Right renal pelvis (tissue), 4 donors: ENCODE measurements at regions not wholly inside any gene's neighbourhood (a gene's known extent, or its start where the extent isn't known, plus 50 kb on each side); places are given as distances from the start of the nearest gene placed in this dataset.
"Not testable (repeated sequence)": the region's sequence is repeated elsewhere in the genome, so short reads cannot be mapped to it uniquely, and the experiment has no call there.

Experiments
- DNase-seq, 4 donors: peaks; one replicate each; pipeline ENCODE4 v3.0.0-alpha.2; 2013; ENCODE audit warnings: low read depth in 4 of 4, low spot score in 3 of 4, missing footprints in 1 of 4

- DNase-seq: peak; percentile 75 to 86 (median 83)
Observed at GRCh38 chr7:149714081-149714909, 59.1 kb downstream of the ZNF467 start.

DNA sequence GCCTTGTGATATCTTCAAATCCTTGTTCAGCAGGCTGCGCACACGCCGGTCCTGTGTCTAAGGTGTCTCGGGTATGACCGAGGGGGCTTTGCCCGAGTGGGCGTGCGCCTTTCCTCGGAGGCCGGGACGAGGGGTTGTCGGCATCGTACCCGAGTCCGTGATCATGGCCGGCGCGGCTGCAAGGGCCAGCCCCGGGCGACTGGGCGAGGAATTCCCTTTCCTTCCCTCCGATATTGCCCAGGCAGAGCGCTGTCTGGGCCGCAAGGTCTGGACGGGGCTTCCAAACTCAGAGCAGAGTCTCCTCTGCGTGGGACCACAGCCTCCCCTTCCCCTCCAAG lies 59.7 kb downstream of the ZNF467 start:
- DNase-seq: no peak

GRCh38 chr7:149713061-149713730 lies 60.2 kb downstream of the ZNF467 start:
- no peak for DNase-seq

- no peak for DNase-seq
Observed at GRCh38 chr7:149708026-149708425, 65.4 kb downstream of the ZNF467 start.

DNA sequence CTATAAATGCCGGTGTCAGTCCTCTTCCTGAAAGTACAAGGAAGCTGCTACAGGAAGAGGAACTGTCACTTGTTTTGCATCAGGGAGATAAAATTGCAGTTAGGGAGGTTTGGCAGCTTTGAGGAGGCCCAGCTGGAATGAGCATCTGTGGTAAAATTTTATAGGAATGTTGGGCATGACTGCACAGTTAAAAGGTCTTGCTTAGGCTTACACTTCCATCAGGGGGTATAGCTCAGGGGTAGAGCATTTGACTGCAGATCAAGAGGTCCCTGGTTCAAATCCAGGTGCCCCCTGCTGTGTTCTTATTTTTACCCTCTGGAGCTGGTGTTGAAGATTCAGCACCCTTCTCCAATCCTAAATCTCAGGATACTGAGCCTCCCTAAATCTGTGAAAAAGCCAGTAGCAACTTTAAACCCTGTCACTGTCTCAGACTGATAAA lies 65.9 kb downstream of the ZNF467 start:
- no peak for DNase-seq

GRCh38 chr7:149706398-149706797 lies 67.0 kb downstream of the ZNF467 start:
- no peak for DNase-seq

DNA sequence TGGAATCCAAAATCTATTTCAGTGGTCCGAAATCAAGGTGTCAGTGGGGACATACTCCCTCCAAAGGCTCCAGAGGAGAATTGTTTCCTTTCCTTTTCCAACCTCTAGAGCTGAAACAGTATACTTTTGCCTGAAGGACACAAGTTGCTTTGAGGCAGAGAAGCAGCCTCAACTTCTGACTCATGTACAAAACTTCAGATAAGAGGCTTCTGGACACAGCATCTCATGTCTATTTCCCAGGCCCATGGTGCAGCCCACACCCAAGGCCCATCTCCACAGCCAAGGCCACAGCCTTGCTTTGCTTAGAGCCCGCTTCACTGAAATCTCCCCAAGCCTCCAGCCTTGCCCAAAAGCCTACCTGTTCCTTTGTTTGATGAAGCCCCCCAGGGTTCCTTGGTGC lies 68.9 kb downstream of the ZNF467 start:
- DNase-seq: no peak

DNA sequence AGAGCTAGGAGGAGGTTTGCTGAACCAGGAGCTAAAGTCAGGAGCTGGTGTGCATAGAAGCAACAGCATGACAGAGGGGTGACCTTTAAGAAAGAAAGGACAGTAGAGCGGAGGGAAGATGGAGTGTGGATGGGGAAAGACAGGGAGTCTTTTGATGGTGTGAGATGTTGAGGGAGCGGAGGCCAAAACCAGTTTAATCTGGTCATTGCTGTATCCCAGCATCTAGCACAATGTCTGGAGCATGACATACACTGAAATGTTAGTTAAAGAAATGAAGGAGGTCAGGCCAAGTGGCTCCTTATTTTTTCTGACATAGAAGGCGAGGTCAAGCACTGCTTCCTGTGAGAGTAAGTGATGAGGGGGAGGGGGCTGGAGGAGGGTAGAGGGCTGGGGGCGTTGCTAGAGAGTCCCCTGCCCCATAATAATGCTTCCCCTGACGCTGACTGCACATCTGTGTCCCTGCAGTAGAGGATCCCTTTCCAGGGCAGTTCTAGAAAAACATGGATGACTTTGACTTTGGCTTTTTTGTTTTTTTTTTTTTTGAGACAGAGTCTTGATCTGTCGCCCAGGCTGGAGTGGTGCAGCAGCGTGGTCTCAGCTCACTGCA lies 70.2 kb downstream of the ZNF467 start:
- DNase-seq: no peak

GRCh38 chr7:149701495-149702240 lies 71.7 kb downstream of the ZNF467 start:
- DNase-seq: no peak

DNA sequence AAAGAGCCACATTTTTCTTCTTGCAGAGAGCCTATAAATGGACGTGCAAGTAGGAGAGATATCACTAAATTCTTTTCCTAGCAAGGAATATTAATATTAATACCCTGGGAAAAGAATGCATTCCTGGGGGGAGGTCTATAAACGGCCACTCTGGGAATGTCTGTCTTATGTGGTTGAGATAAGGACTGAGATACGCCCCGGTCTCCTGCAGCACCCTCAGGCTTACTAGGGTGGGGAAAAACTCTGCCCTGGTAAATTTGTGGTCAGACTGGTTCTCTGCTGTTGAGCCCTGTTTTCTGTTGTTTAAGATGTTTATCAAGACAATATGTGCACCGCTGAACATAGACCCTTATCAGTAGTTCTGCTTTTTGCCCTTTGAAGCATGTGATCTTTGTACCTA lies 75.6 kb downstream of the ZNF467 start:
- not testable (repeated sequence) for DNase-seq

GRCh38 chr7:149696280-149696679 lies 77.1 kb downstream of the ZNF467 start:
- no peak for DNase-seq

GRCh38 chr7:149692557-149692982 lies 80.8 kb downstream of the ZNF467 start:
- no peak for DNase-seq

GRCh38 chr7:149692056-149692455 lies 81.3 kb downstream of the ZNF467 start:
- no peak for DNase-seq

- no peak for DNase-seq
Observed at GRCh38 chr7:149690688-149691446, 82.5 kb downstream of the ZNF467 start.

GRCh38 chr7:149689291-149689721 lies 84.1 kb downstream of the ZNF467 start:
- no peak for DNase-seq

- DNase-seq: no peak
Observed at GRCh38 chr7:149688836-149689235, 84.6 kb downstream of the ZNF467 start.

DNA sequence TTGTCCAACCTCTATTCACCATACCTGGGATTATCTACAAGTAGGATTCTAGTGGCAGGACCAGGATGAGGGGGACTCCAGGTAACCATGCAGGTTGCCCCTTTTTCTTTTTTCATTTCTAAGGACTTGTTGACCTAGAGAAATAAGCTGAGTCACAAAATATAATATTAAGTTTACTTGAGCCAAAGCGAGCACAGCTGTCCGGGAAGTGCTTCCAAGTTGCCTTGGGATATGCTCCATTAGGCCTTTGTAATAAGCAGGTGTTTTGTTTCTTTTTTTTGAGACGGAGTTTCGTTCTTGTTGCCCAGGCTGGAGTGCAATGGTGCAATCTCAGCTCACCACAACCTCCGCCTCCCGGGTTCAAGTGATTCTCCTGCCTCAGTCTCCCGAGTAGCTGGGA lies 85.6 kb downstream of the ZNF467 start:
- DNase-seq: not testable (repeated sequence)

DNA sequence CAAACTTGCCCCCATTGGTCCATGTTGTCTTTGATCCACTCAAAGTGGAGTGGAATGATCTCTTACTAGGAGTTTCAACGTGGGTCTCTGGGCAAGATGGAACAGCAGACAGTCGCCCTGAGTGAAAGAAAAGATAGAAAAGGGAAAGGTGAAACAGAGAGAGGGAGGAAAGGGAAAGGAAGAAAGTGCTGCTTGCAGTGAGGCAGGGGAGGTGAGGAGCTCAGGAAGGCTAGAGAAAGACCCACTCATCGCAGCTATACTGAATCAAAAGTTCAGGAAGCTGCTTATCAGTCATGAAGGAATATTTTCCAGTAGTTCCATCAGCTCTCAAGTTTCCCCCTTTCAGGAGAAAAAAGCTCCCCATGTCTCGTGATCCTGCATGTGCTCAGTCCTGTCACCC lies 86.9 kb downstream of the ZNF467 start:
- no peak for DNase-seq

DNA sequence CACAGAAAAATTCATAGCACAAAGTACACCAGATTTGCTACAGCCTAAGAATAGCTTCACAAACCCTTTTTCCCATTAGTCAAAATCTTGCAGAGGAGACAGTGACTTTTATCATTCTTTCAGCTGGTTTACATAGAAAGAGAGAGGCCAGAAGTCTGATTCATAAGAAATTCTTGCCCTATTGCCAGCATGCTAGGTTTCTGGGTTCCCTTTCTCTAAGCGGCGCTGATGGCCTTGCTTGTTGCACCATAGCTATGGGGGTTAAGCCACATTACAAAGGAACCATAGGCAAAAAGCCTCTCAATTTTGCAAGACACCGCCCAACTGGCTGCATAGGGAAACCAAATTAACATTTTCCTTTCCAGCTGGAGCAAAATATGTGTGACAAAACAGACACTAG lies 87.4 kb downstream of the ZNF467 start:
- no peak for DNase-seq

DNA sequence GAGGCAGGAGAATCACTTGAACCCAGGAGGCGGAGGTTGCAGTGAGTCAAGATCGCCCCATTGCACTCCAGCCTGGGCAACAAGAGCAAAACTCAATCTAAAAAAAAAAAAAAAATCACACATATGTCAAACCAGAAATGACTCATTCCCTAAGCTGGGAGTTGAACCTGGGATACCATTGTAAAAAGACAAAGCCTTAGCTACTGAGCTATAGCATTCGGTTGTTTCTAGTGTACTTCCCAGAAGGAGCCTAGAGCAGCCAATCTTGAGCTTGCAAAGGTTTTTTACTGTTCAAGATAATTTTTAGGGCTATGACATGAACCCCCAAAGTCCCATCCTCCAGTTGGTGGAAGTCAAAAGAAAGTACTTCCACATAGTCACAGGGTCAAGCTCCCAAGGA lies 87.9 kb downstream of the ZNF467 start:
- no peak for DNase-seq
